ENCODE measurements at regions not wholly inside any gene's neighbourhood (a gene's known extent, or its start where the extent isn't known, plus 50 kb on each side); places are given as distances from the start of the nearest gene placed in this dataset.

DNA sequence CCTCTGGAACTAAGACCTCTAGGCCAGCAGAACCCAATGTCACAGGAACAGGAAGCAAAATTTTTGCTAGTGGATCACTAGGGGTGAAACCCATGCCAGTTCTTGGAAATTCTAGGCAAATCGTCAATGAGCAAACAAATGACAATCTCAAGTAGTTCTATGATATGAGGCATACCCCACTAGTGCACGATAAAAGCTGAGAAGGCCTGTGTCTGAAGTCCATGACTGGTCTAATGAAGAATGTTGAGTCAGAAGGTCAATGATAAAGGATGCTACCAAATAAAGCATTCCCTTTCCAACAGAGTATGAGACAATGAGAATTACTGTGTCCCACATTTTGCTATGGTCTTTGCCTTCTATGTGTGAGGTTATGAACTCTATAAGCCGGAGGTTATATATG is 149.4 kb upstream of the NOX3 start:
- intact Hi-C loops (cut with DNase I), result no loop called here
- no peak overlapping the region for H3K27ac ChIP-seq
- WGBS, 4 donors, result 65 to 75% (median 69%) methylated on average over 3 of the region's 3 CpGs
- H3K9me3 ChIP-seq (replicated peaks in 1 of 3), result no peaks in the 10 kb centered on the region
- no peaks in the 10 kb centered on the region for H3K27me3 ChIP-seq
- TF ChIP-seq, protein P1, sequence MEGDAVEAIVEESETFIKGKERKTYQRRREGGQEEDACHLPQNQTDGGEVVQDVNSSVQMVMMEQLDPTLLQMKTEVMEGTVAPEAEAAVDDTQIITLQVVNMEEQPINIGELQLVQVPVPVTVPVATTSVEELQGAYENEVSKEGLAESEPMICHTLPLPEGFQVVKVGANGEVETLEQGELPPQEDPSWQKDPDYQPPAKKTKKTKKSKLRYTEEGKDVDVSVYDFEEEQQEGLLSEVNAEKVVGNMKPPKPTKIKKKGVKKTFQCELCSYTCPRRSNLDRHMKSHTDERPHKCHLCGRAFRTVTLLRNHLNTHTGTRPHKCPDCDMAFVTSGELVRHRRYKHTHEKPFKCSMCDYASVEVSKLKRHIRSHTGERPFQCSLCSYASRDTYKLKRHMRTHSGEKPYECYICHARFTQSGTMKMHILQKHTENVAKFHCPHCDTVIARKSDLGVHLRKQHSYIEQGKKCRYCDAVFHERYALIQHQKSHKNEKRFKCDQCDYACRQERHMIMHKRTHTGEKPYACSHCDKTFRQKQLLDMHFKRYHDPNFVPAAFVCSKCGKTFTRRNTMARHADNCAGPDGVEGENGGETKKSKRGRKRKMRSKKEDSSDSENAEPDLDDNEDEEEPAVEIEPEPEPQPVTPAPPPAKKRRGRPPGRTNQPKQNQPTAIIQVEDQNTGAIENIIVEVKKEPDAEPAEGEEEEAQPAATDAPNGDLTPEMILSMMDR (IDR thresholded peaks at IDR 0.05), result no peak
- no peak for TF ChIP-seq POLR2A (IDR thresholded peaks at IDR 0.05)
- no peak overlapping the region for H3K4me3 ChIP-seq
- no peak for DNase-seq
- H3K4me1 ChIP-seq (replicated peaks in 1 of 2), result no peaks in the 10 kb centered on the region
- H3K36me3 ChIP-seq (replicated peaks in 1 of 2), result no peaks in the 10 kb centered on the region

DNA sequence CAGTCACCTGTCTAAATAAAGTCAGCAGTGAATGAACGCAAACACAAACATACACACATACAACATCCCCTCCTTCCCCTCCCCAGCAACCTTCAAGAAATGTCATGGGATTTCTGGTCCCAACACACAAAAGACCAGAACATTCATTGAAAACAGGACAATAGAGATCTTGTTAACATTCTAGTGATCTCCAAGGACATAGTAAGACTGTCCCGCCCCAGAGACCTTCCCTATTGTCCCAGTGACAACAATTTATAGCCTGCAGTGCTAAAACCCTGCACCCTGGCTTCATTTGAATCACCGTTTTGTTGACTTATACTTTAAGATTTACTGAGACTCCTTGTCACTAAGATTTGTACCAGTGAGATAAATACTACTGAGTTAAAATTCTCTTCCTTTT is 143.9 kb upstream of the NOX3 start:
- H3K36me3 ChIP-seq (replicated peaks in 1 of 2), result no peaks in the 10 kb centered on the region
- intact Hi-C loops (cut with DNase I), result no loop called here
- no peak overlapping the region for H3K4me3 ChIP-seq
- H3K27ac ChIP-seq, result no peak overlapping the region
- DNase-seq, result no peak
- H3K4me1 ChIP-seq (replicated peaks in 1 of 2), result no peaks in the 10 kb centered on the region
- H3K27me3 ChIP-seq, result no peaks in the 10 kb centered on the region
- H3K9me3 ChIP-seq (replicated peaks in 1 of 3), result no peaks in the 10 kb centered on the region
- TF ChIP-seq, protein P1 (IDR thresholded peaks at IDR 0.05), result no peak
- no peak for TF ChIP-seq POLR2A (IDR thresholded peaks at IDR 0.05)
- 41 to 52% (median 44%) methylated on average over 3 of the region's 3 CpGs for whole genome bisulfite sequencing, 4 donors

DNA sequence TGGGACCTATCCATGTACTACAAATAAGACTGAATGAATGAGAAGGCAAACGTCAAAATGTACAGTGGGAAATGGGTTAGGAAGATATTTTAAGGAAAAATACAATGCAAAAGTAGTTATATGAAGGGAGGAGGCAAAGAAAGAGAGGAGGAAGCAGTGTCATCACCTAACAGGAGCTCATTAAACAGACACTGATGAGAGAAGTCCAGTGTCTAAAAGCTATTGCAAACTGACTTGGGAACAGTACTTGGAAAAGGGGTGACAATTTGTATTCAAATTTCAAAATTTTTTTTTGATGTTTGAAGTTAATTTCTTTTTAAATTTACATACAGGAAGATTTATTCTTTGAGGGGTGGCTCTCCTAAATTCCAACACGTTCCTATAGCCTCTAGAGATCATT is 143.5 kb upstream of the NOX3 start:
- Histone ChIP-seq H3K27me3 (no peaks in the 10 kb centered on the region), H3K4me1 (replicated peaks in 1 of 2) (no peaks in the 10 kb centered on the region), H3K9me3 (replicated peaks in 1 of 3) (no peaks in the 10 kb centered on the region), H3K27ac (no peak overlapping the region), H3K36me3 (replicated peaks in 1 of 2) (no peaks in the 10 kb centered on the region), H3K4me3 (no peak overlapping the region)
- 53 to 62% (median 54%) methylated on average over 2 of the region's 2 CpGs for WGBS, 4 donors
- intact Hi-C loops (cut with DNase I), result no loop called here
- DNase-seq, result no peak
- TF ChIP-seq, protein P1 (IDR thresholded peaks at IDR 0.05), result no peak
- TF ChIP-seq POLR2A (IDR thresholded peaks at IDR 0.05), result no peak

DNA sequence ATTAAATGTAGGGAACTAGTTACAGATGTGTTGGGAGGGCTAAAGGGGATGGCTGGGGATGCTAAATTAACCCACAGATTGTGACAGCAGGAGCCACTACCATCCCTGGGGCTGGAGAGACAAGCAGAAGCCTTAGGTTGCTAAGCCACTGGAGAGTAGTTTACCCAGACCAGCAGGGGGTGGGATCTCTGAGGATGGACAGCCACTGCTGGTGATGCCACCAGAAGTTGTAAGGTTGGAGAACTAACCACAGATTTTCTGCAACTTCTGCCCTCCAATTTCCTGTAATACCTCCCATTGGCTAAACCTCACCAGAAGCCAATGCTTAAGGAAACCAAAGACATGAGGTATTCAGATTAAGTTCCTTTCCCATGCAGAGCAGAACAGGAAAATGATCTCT is 139.6 kb upstream of the NOX3 start:
- H3K27ac ChIP-seq, result no peak overlapping the region
- H3K27me3 ChIP-seq, result no peaks in the 10 kb centered on the region
- no peaks in the 10 kb centered on the region for H3K4me1 ChIP-seq (replicated peaks in 1 of 2)
- no peak overlapping the region for H3K4me3 ChIP-seq
- H3K36me3 ChIP-seq (replicated peaks in 1 of 2), result no peaks in the 10 kb centered on the region
- TF ChIP-seq, protein P1 (IDR thresholded peaks at IDR 0.05), result no peak
- no peak for TF ChIP-seq POLR2A (IDR thresholded peaks at IDR 0.05)
- DNase-seq, result no peak
- H3K9me3 ChIP-seq (replicated peaks in 1 of 3), result no peaks in the 10 kb centered on the region
- intact Hi-C loops (cut with DNase I), result no loop called here
